Esophagus mucosa (tissue), 1 donor: ENCODE measurements at regions not wholly inside any gene's neighbourhood (a gene's known extent, or its start where the extent isn't known, plus 50 kb on each side); places are given as distances from the start of the nearest gene placed in this dataset.
A peak's percentile ranks its signal among the peaks of the same experiment; 100 is the strongest.
"Not testable (repeated sequence)": the region's sequence is repeated elsewhere in the genome, so short reads cannot be mapped to it uniquely, and the experiment has no call there.

Source experiments
- ATAC-seq: fragments of 200-7000 bp; cut with Tn5 transposase; one replicate; pipeline ENCODE4 v1.9.1; 2020
- donor health status: DM: yes; HTN: yes; CAD: no.

- not testable (repeated sequence) for ATAC-seq
Observed at GRCh38 chr9:41754403-41754802, 374.8 kb downstream of the CNTNAP3B start.

GRCh38 chr9:41741897-41742296 lies 387.3 kb downstream of the CNTNAP3B start:
- not testable (repeated sequence) for ATAC-seq

GRCh38 chr9:41741173-41741572 lies 388.1 kb downstream of the CNTNAP3B start:
- ATAC-seq, result not testable (repeated sequence)

GRCh38 chr9:41738681-41739080 lies 390.5 kb downstream of the CNTNAP3B start:
- ATAC-seq, result not testable (repeated sequence)

- ATAC-seq, result not testable (repeated sequence)
Observed at GRCh38 chr9:41699190-41699589, 430.0 kb downstream of the CNTNAP3B start.

GRCh38 chr9:41697080-41697479 lies 432.1 kb downstream of the CNTNAP3B start:
- not testable (repeated sequence) for ATAC-seq

- ATAC-seq, result not testable (repeated sequence)
Observed at GRCh38 chr9:41679312-41679711, 449.9 kb downstream of the CNTNAP3B start.

- not testable (repeated sequence) for ATAC-seq
Observed at GRCh38 chr9:41663497-41664036, 465.7 kb downstream of the CNTNAP3B start.

GRCh38 chr9:41658706-41659105 lies 469.6 kb upstream of the ZNG1F start:
- not testable (repeated sequence) for ATAC-seq

- ATAC-seq, result not testable (repeated sequence)
Observed at GRCh38 chr9:41658116-41658515, 469.0 kb upstream of the ZNG1F start.

GRCh38 chr9:41657141-41657540 lies 468.0 kb upstream of the ZNG1F start:
- ATAC-seq, result not testable (repeated sequence)

- ATAC-seq, result not testable (repeated sequence)
Observed at GRCh38 chr9:41655071-41655554, 466.0 kb upstream of the ZNG1F start.

GRCh38 chr9:41654349-41654748 lies 465.2 kb upstream of the ZNG1F start:
- ATAC-seq, result not testable (repeated sequence)

GRCh38 chr9:41653560-41654340 lies 464.6 kb upstream of the ZNG1F start:
- not testable (repeated sequence) for ATAC-seq

GRCh38 chr9:41652800-41653199 lies 463.7 kb upstream of the ZNG1F start:
- ATAC-seq, result not testable (repeated sequence)

- not testable (repeated sequence) for ATAC-seq
Observed at GRCh38 chr9:41652100-41652713, 463.1 kb upstream of the ZNG1F start.

GRCh38 chr9:41650086-41650485 lies 461.0 kb upstream of the ZNG1F start:
- ATAC-seq, result not testable (repeated sequence)

- not testable (repeated sequence) for ATAC-seq
Observed at GRCh38 chr9:41648564-41648963, 459.4 kb upstream of the ZNG1F start.

GRCh38 chr9:41646246-41646645 lies 457.1 kb upstream of the ZNG1F start:
- ATAC-seq, result not testable (repeated sequence)

GRCh38 chr9:41643571-41644279 lies 454.6 kb upstream of the ZNG1F start:
- ATAC-seq, result peak; percentile 51

- not testable (repeated sequence) for ATAC-seq
Observed at GRCh38 chr9:41633726-41634125, 444.6 kb upstream of the ZNG1F start.

- not testable (repeated sequence) for ATAC-seq
Observed at GRCh38 chr9:41623666-41624065, 434.5 kb upstream of the ZNG1F start.

- ATAC-seq, result not testable (repeated sequence)
Observed at GRCh38 chr9:41619254-41619653, 430.1 kb upstream of the ZNG1F start.
